ENCODE measurements at regions not wholly inside any gene's neighbourhood (a gene's known extent, or its start where the extent isn't known, plus 50 kb on each side); places are given as distances from the start of the nearest gene placed in this dataset.
A peak's percentile ranks its signal among the peaks of the same experiment; 100 is the strongest.
"Not testable (repeated sequence)": the region's sequence is repeated elsewhere in the genome, so short reads cannot be mapped to it uniquely, and the experiment has no call there.

DNA sequence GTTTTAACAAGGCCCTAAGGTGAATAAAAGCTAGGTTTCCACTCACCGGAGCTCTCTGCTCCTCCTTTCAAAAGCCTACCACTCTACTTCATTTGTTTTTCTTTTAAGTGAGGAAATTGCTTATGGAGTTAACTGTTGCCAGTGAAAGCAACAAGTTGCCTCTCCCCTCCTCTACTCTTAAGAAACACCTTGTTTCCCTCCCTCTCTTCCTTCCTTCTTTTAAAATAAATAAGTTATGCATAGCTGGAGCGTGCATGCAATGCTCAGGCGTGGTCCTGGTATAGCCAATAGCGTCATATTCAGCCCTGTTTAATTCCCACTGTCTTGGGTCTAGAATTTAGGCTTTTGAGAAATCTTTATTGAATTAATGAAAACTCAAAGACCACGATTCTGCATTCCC, 101.1 kb upstream of the IGF1R start:
- no peak for DNase-seq (ENCODE audit: low read depth in 2 of 3, low spot score in 2 of 3)

DNA sequence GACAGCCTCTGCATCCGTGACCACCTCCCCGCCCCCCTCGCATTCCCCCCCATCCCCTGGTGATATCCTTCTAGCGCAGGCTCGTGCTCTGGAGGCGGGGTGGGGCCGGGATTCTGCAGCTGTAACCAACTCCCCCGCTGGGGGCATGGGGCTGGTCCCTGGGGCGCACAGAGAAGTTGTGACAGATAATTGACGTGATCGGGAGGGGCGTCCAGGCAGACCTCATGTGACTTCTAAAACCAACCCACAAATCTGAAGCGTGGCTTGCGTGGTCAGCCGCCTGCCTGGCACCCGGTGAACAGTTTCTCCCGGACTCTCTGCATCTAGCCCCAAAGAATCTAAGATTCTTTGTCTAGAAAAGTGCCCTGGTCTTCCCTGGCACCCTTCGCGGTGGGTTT, 100.6 kb upstream of the IGF1R start:
- no peak for DNase-seq (ENCODE audit: low read depth in 2 of 3, low spot score in 2 of 3)

DNA sequence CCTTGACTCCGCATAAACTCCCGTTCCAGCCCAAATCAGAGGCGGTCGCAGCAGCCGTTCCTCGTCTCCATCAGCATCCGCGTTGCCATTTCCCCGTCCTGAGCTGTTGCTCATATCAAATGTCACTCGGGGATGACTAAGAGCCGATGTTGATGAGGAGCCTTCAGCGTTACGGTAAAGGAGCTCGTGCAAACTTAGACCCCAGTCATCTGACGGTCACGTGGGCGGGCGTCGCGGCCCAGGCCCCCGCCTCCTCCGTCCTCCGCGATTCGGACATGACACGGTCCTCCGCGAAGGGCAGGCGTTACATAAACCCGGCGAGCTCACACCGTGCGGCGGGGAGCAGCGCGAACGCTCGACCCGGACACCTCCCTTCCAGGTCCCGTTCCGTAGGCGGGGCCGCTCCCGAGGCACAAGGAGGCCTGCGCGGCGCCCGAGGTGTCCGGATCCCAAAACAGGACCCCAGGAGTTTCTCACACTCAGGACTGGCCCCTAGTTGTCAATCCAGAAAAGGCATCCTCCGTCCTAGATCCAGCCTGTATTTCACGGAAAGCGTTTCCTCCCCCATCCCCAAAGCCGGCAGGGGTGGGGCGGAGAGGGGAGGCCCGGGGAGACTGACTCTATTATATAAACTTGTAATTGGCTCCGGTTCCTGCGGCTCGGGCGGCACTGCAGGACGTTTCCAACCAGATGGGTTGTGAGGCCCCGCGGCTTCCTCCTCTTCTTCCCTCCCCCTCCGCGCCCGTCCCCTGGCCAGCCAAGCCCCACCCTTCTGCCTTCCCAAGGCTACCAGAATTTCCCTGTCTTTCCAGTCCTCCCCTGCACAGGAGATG, 100.0 kb upstream of the IGF1R start:
- peak; percentile 8 to 14 (median 9) for DNase-seq (ENCODE audit: low read depth in 2 of 3, low spot score in 2 of 3)

DNA sequence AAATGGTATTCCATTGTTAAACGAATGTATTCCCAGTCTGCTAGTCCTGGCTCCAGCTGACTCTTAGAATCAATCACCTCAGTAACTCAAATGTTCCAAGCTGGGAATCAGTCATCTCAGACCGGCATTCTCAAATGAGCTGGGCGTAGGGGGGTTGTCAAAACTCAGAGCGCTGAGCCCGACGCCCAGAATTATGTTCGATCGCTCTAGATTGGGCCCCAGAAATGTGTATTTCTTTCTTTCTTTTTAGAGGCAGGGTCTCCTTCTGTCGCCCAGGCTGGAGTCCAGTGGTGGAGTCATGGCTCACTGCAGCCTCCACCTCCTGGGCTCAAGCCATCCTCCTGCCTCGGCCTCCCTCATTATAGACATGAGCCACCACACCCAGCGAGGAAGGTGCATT, 99.3 kb upstream of the IGF1R start:
- no peak for DNase-seq (ENCODE audit: low read depth in 2 of 3, low spot score in 2 of 3)

DNA sequence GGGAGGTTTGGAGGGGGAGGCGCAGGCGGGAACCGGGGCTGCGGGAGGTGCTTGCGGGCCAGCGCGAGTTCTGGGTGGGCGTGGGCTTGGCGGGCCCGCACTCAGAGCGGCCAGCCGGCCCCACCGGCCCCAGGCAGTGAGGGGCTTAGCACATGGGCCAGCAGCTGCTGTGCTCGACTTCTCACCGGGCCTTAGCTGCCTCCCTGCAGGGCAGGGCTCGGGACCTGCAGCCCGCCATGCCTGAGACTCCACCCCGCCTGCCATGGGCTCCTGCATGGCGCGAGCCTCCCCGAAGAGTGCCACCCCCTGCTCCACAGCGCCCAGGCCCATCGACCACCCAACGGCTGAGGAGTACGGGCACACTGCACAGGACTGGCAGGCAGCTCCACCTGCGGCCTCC, 98.6 kb upstream of the IGF1R start:
- DNase-seq (ENCODE audit: low read depth in 2 of 3, low spot score in 2 of 3), result no peak

DNA sequence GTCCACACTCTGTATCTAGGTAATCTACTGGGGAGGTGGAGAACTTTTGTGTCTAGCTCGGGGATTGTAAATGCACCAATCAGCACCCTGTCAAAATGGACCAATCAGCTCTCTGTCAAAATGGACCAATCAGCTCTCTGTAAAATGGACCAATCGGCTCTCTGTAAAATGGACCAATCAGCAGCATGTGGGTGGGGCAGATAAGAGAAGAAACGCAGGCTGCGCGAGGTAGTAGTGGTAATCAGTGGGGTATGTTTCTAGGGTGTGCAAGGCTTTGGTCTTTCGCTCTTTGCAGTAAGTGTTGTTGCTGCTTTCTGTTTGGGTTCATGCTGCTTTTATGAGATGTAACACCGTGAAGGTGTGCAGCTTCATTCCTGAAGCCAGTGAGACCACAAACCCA, 98.0 kb upstream of the IGF1R start:
- not testable (repeated sequence) for DNase-seq (ENCODE audit: low read depth in 2 of 3, low spot score in 2 of 3)

DNA sequence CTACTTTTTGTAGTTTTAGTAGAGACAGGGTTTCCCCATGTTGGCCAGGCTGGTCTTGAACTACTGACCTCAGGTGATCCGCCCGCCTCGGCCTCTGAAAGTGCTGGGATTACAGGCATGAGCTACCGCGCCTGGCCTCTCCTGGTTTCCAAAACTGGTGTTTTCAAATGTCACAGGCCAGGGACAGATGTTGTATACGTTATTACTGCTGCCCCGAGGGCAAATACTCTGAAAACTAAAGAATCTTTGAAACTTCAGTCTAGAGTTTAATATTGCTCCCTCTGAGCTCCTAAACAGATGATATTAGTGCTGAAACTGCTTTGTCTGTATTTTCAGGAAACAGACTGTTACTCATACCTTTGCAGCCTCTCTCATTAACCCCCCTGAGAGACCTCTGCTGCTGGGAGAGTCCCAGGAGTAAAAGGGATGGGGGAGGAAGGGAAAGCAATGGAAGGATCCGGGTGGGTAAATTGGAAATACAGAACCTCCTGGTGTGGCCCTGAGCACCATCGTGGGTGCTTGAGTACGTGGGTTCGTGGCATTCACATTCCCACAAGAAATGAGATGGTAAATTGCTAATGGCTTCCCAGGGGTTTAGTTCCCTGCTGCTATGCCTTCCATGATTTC, 96.3 kb upstream of the IGF1R start:
- DNase-seq (ENCODE audit: low read depth in 2 of 3, low spot score in 2 of 3), result no peak

DNA sequence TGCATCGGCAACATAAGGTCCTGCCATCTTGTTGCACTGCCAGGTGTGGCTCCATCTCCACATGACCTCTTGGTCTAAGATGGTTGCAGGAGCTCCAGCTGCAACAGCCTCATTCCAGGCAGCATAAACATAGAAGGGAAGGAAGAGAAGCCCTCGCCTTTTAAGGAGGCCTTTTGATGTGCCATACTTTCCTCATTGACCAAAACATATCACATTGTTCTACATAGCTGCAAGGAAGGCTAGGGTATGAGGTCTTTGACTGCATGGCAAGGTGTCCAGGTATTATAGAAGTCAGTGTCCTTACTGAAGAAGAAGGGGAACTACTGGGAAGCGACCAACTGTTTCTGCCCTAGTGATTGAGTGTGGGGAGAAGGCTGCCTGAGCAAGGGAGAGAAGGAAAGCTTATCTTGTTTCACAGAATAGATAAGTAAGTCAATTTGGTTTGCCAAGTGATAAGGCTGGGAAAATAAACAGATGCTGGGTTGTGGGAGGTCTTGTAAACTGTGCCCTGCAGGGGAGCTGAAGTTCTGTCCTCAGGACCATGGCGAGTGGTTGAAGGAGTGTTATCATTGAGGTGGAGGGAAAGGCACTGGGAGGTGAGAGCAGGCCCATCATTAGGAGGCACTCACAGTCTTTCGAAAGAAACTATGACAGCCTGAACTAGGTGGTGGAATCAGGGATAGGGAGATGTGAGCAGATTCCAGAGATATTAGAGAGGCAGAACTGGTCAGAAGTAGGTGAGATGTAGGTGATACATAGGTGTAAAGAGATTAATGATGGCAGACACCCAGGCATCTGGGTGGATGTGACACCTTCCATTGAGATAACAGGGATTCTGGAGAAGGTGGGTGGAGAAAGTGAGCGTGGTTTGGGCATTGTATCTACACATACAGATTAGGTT, 93.8 kb upstream of the IGF1R start:
- DNase-seq (ENCODE audit: low read depth in 2 of 3, low spot score in 2 of 3), result no peak

DNA sequence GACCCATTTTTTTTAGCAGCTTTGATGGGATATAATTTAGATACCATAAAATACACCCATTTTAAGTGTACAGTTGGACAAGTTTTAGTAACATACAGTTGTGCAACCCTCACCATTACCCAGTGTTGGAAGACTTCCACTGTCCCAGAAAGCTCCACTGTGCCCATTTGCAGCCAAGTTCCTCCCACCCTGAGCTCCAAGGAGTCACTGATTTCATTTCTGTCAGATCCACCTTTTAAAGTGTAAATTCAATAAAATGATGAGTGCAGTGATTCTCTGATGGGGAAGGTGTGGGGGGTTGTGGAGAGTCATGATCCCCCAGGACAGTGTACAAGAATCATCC, 93.2 kb upstream of the IGF1R start:
- DNase-seq (ENCODE audit: low read depth in 2 of 3, low spot score in 2 of 3), result no peak

DNA sequence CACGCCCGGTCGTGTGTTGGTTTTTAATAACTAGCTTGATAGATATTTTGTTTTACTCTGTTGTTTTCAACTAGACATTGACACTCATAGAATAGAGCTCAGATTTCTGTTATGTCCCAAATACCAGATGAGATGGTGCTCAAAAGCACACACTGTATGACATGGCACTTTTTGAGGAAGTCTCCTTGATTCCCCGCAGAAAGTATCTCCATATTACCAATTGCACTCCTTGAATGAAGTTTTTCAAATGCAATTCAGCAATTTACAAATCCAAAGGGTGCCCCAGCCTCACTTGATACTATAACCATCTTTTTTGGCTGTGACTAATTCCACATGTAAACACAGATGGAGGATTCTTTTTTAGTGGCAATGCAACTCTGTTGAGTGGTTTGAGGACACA, 92.0 kb upstream of the IGF1R start:
- no peak for DNase-seq (ENCODE audit: low read depth in 2 of 3, low spot score in 2 of 3)

DNA sequence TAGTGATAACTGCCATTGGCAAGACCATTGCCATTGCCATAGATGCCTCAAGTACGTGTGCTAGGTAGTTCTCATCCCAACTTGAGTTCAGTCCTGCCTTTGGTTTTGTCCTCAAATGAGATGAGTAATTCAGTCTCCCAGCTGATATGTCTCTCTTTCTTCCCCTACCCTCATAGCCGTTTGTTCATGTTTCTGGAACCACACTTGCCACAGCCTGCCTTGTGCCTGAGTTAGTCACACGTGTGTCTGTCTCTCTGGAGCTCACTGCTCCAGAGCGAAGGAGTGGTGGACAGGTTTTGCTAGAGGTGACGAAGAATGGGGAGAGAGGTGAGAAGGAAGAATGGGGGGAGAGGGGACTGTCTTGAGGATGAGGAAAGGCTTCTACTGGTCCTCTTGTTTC, 88.0 kb upstream of the IGF1R start:
- DNase-seq (ENCODE audit: low read depth in 2 of 3, low spot score in 2 of 3), result no peak

DNA sequence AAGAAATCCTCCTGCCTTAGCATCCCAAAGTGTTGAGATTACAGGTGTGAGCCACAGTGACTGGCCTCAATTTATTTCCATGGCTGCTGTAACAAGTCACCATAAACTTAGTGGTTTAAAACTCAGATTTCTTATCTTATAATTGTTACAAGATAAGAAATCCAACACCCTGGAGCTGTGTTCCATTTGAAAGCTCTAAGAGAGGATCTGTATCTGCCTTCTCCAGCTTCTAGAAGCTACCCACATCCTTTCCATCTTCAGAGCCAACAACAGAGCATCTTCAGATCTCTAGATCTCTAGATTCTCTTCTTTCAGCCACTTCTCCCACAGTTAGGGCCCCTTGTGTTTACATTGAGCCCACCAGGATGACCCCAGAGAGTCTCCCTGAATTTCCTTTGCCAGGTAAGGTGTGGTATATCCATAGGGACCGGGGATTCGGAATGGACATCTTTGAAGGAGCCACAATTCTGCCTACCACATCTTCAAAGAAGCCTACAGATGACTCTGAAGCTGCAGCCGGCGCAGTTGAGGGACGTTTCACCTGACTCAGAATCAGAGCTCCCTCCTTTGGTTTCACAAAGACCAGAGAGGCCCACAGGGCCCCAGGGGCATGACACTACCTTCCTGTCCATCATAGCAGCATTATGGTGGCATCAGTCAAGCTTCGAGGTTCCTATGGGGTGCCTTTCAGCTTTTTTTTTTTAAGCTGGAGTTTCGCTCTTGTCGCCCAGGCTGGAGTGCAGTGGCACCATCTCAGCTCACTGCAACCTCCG, 87.0 kb upstream of the IGF1R start:
- DNase-seq (ENCODE audit: low read depth in 2 of 3, low spot score in 2 of 3), result no peak

DNA sequence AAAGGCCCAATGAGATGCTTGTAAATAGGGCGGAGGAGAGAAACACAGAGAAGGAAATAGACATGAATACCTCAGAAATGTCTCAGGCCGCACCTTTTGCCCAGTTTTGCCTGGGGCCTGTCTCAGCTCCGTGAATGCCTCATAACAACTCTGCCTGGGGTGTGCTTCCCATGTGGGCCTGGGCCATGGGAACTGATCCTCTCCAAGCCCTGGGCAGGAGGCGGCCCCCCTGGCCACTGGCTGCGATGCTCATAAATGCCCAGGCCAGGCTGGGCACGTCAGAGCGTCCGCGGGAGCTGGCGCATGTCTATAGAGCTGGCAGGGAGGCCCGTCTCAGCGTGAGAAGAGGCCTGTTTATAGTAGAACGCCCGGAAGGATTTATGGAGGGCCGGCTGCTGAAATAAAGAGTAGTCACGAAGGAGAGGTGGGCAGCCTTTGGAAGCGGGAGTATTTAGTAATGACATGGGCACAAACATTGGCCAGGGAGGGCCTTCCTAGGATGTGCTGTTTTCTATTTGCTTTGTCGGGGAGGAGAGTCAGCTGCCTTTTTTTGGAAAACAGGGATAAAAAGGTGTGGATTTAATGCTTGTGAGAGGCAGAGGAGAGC, 85.9 kb upstream of the IGF1R start:
- no peak for DNase-seq (ENCODE audit: low read depth in 2 of 3, low spot score in 2 of 3)

DNA sequence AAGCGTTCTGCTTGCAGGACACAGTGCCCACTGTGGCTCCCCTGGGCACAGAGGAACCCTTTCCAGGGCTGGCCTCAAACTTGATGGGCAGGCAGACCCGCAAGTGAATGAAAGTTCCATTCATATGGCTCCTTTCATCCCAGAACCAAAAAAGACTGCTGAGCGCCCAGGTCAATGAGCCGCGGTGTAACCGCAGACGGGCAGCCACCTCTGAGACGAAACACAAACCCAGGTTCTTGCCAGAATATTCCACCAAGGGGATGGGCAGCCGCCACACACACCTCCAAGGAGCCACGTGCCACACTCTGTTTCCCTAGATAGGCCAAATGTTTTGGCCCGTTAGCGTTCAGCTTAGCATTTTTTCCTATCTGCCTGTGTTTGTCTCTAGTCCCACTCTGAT, 82.8 kb upstream of the IGF1R start:
- DNase-seq (ENCODE audit: low read depth in 2 of 3, low spot score in 2 of 3), result no peak

DNA sequence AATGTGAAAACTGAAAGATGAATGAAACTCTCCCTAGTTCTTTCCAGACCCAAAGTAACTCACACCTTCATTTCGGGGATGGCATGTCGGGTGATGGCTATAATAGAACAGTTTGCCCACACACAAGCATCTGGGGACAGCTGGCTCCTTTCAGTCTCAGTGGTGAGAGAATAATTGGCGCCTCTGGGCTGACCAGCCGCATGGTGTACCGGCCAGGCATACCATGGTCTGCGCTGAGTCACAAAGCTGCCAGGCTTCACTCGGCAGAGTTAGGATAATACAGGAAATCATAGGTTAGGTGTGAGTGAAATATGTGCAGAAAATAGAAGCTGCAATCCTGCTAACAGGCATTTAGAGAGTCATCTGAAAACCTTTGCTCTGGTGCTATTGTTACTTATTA, 80.4 kb upstream of the IGF1R start:
- DNase-seq (ENCODE audit: low read depth in 2 of 3, low spot score in 2 of 3), result no peak

DNA sequence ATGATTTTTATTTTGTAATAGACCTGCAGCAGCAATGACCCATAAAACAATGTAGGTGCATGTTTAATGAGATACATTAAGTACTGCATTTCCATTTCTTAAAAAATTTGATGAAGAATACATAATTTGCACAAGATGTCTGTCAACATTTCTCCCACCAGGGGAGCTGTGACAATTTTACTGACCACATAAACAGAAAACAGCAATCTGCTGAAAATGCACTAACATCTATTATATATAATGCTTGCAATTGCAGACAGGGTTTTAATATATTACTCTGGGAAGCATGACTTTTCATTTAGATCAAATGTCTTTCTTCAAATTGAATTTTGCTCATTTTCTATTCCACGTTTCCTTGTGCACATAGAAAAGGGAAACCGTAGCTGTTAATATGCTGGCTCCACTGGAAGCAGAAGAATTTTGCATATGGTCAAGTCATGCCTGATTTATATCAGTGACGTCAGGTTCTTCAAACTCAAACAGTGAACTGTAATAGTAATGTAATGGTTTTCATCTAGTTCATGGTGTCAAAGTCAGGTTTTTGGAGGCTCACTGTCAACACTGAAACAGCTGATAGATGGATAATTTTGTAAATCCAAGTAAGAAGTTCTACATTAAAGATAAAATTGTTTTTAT, 79.8 kb upstream of the IGF1R start:
- no peak for DNase-seq (ENCODE audit: low read depth in 2 of 3, low spot score in 2 of 3)

DNA sequence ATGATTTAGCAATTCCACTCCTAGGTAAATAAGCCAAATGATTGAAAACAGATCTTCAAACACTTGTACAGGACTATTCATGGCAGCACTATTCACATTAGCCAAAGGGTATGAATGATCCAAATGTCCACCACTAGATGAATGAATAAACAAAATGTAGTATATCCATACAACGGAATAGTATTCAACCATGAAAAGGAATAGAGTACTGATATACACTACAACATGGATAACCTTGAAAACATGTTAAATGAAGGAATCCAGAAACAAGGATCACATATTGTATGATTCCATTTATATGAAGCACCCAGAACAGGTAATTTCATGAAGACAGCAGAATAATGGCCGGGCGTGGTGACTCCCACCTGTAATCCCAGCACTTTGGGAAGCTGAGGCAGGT, 78.2 kb upstream of the IGF1R start:
- DNase-seq (ENCODE audit: low read depth in 2 of 3, low spot score in 2 of 3), result no peak

DNA sequence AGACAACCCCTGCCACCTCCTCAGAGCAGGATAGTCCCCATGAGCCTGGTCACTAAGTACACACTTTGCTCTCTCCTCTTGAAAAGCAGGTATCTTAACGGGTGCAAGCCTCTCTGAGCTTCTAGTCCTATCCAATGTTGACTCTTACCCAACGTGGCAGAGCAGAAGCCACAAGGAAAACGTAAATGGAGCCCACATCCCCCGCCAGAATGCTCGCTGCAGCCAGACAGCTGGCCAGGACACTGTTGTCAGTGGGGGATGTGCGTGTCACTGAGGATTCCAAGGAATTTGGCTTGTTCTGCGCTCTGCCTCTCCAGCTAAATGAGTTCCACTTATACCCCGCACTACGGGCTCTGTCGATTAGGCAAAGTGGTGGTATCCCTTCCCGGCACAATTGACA, 67.8 kb upstream of the IGF1R start:
- DNase-seq (ENCODE audit: low read depth in 2 of 3, low spot score in 2 of 3), result no peak

DNA sequence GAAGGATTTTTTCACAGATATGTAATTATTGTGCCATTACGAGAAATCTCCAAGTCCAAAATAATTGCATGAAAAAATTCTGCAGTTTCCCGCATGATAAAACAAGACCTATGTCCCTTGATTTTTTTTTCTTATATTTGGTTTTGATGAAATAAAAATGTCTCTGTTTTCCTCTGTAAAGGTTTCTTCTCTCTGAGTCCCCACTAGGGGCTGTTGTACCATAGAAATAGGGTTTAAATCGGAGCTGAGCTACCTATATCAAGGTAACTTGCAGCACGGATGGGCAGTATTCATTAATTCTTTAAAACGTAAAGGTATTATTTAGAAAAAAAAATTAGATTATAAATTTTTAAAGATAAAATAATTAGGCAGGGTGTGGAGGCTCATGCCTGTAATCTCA, 66.6 kb upstream of the IGF1R start:
- no peak for DNase-seq (ENCODE audit: low read depth in 2 of 3, low spot score in 2 of 3)

DNA sequence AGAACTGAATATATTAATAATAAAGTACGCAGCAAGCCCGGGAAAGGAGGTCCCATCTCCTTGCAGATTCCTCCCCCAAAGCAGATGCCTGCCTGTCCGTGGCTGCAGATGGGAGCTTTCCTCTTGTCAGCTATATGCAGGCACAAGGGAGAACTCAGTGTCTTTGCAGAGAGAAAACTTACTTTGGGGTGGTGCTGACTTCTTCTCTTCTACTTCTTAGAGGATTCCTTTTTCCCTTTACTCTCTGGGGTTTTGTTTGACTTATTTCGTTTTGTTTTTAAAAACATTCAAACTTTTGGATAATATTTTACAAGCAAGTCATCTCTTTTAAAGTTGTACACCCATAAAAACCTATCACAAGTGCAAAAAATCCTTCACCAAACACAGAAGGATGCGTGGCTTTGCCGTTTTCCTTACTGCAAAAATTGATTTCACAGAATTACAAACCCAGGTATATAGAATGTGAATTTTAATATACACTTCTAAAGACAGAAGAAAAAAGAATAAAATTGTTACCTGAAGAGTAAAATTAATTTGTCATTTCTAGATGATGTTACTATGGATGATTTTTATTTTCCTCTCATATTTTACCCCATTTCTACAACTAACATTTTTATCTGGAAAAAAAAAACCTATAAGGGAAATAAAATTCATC, 65.3 kb upstream of the IGF1R start:
- no peak for DNase-seq (ENCODE audit: low read depth in 2 of 3, low spot score in 2 of 3)

Measured in activated CD8-positive, alpha-beta memory T cell treated with anti-CD3 and anti-CD28 coated beads for 48 hours (primary cell).